Skeletal muscle tissue (tissue), 3 donors: ENCODE measurements at regions not wholly inside any gene's neighbourhood (a gene's known extent, or its start where the extent isn't known, plus 50 kb on each side); places are given as distances from the start of the nearest gene placed in this dataset.

ENCODE experiments used
- H3K27ac ChIP-seq: one replicate; pipeline ENCODE4 v1.7.0; 2013; ENCODE audit warnings: mild to moderate bottlenecking, low read depth, low read length, inconsistent platforms
- H3K27me3 ChIP-seq, 3 donors: one replicate each; pipeline ENCODE4 v1.7.0; 2013; ENCODE audit warnings: low read length in 3 of 3; ENCODE audit not compliant: control insufficient read depth in 3 of 3, insufficient read depth in 3 of 3
- H3K36me3 ChIP-seq, 3 donors: one replicate each; pipeline ENCODE4 v1.7.0; 2013; ENCODE audit warnings: low read length in 3 of 3; ENCODE audit not compliant: control insufficient read depth in 3 of 3, insufficient read depth in 3 of 3
- H3K4me1 ChIP-seq, 3 donors: one replicate each; pipeline ENCODE4 v1.7.0; 2013; ENCODE audit warnings: low read length in 3 of 3, mild to moderate bottlenecking in 3 of 3; ENCODE audit not compliant: control insufficient read depth in 3 of 3, insufficient read depth in 3 of 3
- H3K4me3 ChIP-seq, 3 donors: one replicate each; pipeline ENCODE4 v1.7.0; 2013; ENCODE audit warnings: low read length in 3 of 3
- H3K9ac ChIP-seq, 3 donors: one replicate each; pipeline ENCODE4 v1.7.0; 2013; ENCODE audit warnings: low read length in 3 of 3, mild to moderate bottlenecking in 3 of 3, moderate library complexity in 2 of 3, low read depth in 1 of 3
- H3K9me3 ChIP-seq, 3 donors: one replicate each; pipeline ENCODE4 v1.7.0; 2013; ENCODE audit warnings: low read length in 3 of 3; ENCODE audit not compliant: control insufficient read depth in 3 of 3
- donor health status: Osteomylitis.

GRCh38 chr2:114089636-114090319 lies 199.9 kb downstream of the ACTR3 start:
- no peak overlapping the region for H3K9ac ChIP-seq
- no peak overlapping the region for H3K27ac ChIP-seq
- H3K4me3 ChIP-seq: no peak overlapping the region
- H3K36me3 ChIP-seq: no peaks in the 10 kb centered on the region
- no peaks in the 10 kb centered on the region for H3K27me3 ChIP-seq
- no peaks in the 10 kb centered on the region for H3K4me1 ChIP-seq
- no peaks in the 10 kb centered on the region for H3K9me3 ChIP-seq

GRCh38 chr2:114091010-114091409 lies 201.1 kb downstream of the ACTR3 start:
- no peaks in the 10 kb centered on the region for H3K27me3 ChIP-seq
- no peaks in the 10 kb centered on the region for H3K36me3 ChIP-seq

GRCh38 chr2:114108249-114108648 lies 218.4 kb downstream of the ACTR3 start:
- H3K9me3 ChIP-seq: peaks cover 0 to 7% (median 0%) of the 10 kb centered on the region in 3 donors
- no peaks in the 10 kb centered on the region for H3K27me3 ChIP-seq

More at GRCh38 chr2:114091010-114091409, 201.1 kb downstream of the ACTR3 start:
- Histone ChIP-seq H3K9ac (no peak overlapping the region), H3K4me1 (no peaks in the 10 kb centered on the region), H3K4me3 (no peak overlapping the region), H3K9me3 (peaks cover 0 to 3% (median 0%) of the 10 kb centered on the region in 3 donors), H3K27ac (no peak overlapping the region)

GRCh38 chr2:114108824-114109416 lies 219.0 kb downstream of the ACTR3 start:
- Histone ChIP-seq H3K27me3 (no peaks in the 10 kb centered on the region), H3K4me3 (no peak overlapping the region), H3K36me3 (no peaks in the 10 kb centered on the region), H3K9me3 (peaks cover 0 to 7% (median 0%) of the 10 kb centered on the region in 3 donors), H3K9ac (no peak overlapping the region), H3K27ac (no peak overlapping the region), H3K4me1 (no peaks in the 10 kb centered on the region)

More at GRCh38 chr2:114108249-114108648, 218.4 kb downstream of the ACTR3 start:
- H3K4me3 ChIP-seq: no peak overlapping the region
- H3K9ac ChIP-seq: no peak overlapping the region
- no peak overlapping the region for H3K27ac ChIP-seq
- no peaks in the 10 kb centered on the region for H3K36me3 ChIP-seq
- no peaks in the 10 kb centered on the region for H3K4me1 ChIP-seq

GRCh38 chr2:114111329-114111728 lies 221.4 kb downstream of the ACTR3 start:
- no peaks in the 10 kb centered on the region for H3K27me3 ChIP-seq

DNA sequence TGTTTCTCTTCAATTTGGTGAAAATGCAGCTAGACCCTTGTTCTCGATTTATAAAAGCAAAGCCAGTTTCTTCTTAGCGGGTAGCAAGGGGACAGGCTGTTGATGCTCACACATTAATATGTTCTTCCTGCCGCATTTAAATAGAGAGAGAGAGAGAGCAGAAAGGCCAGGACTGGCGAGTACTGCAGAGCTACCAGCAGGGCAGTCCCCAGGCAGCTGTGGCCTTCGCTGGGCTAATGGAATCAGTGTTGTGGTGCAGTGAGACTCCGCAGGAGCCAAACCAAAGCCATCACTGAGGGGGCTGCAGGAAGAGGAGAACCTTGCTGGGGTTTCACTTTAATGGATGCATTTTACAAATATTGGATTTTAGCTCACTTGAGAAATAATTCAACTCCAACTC lies 223.6 kb downstream of the ACTR3 start:
- Histone ChIP-seq H3K9me3 (no peaks in the 10 kb centered on the region), H3K36me3 (no peaks in the 10 kb centered on the region), H3K9ac (no peak overlapping the region), H3K4me1 (no peaks in the 10 kb centered on the region), H3K27me3 (no peaks in the 10 kb centered on the region), H3K4me3 (no peak overlapping the region), H3K27ac (no peak overlapping the region)

More at GRCh38 chr2:114111329-114111728, 221.4 kb downstream of the ACTR3 start:
- Histone ChIP-seq H3K9ac (no peak overlapping the region), H3K36me3 (no peaks in the 10 kb centered on the region), H3K4me1 (no peaks in the 10 kb centered on the region), H3K27ac (no peak overlapping the region), H3K9me3 (no peaks in the 10 kb centered on the region), H3K4me3 (no peak overlapping the region)

GRCh38 chr2:114118088-114118487 lies 228.2 kb downstream of the ACTR3 start:
- Histone ChIP-seq H3K27me3 (no peaks in the 10 kb centered on the region), H3K4me3 (no peak overlapping the region), H3K4me1 (no peaks in the 10 kb centered on the region), H3K36me3 (no peaks in the 10 kb centered on the region), H3K27ac (no peak overlapping the region), H3K9me3 (no peaks in the 10 kb centered on the region), H3K9ac (no peak overlapping the region)

- H3K4me3 ChIP-seq: no peak overlapping the region
- no peak overlapping the region for H3K27ac ChIP-seq
- no peaks in the 10 kb centered on the region for H3K9me3 ChIP-seq
- no peaks in the 10 kb centered on the region for H3K27me3 ChIP-seq
- H3K9ac ChIP-seq: no peak overlapping the region
- H3K4me1 ChIP-seq: no peaks in the 10 kb centered on the region
- no peaks in the 10 kb centered on the region for H3K36me3 ChIP-seq
These were observed 230.0 kb downstream of the ACTR3 start for GRCh38 chr2:114119862-114120261.

GRCh38 chr2:114122930-114123329 lies 233.0 kb downstream of the ACTR3 start:
- H3K4me3 ChIP-seq: no peak overlapping the region
- no peaks in the 10 kb centered on the region for H3K4me1 ChIP-seq
- no peaks in the 10 kb centered on the region for H3K27me3 ChIP-seq
- no peaks in the 10 kb centered on the region for H3K36me3 ChIP-seq
- H3K27ac ChIP-seq: no peak overlapping the region
- no peaks in the 10 kb centered on the region for H3K9me3 ChIP-seq
- no peak overlapping the region for H3K9ac ChIP-seq

- H3K9ac ChIP-seq: no peak overlapping the region
- H3K4me3 ChIP-seq: no peak overlapping the region
- H3K27ac ChIP-seq: no peak overlapping the region
- H3K27me3 ChIP-seq: no peaks in the 10 kb centered on the region
- no peaks in the 10 kb centered on the region for H3K4me1 ChIP-seq
- H3K36me3 ChIP-seq: no peaks in the 10 kb centered on the region
- no peaks in the 10 kb centered on the region for H3K9me3 ChIP-seq
These were observed 234.0 kb downstream of the ACTR3 start for GRCh38 chr2:114123925-114124324.
